ENCODE measurements at regions not wholly inside any gene's neighbourhood (a gene's known extent, or its start where the extent isn't known, plus 50 kb on each side); places are given as distances from the start of the nearest gene placed in this dataset.
"Not testable (repeated sequence)": the region's sequence is repeated elsewhere in the genome, so short reads cannot be mapped to it uniquely, and the experiment has no call there.

GRCh38 chr5:101720033-101720432 is 576.1 kb downstream of the SLCO4C1 start:
- no peak for DNase-seq

GRCh38 chr5:101717721-101718120 is 578.4 kb downstream of the SLCO4C1 start:
- DNase-seq, result no peak

GRCh38 chr5:101716941-101717340 is 579.1 kb downstream of the SLCO4C1 start:
- no peak for DNase-seq

GRCh38 chr5:101715790-101716189 is 580.3 kb downstream of the SLCO4C1 start:
- not testable (repeated sequence) for DNase-seq

GRCh38 chr5:101689306-101689705 is 606.8 kb downstream of the SLCO4C1 start:
- no peak for DNase-seq

GRCh38 chr5:101688156-101688555 is 607.9 kb downstream of the SLCO4C1 start:
- no peak for DNase-seq

- peak; percentile 25 for DNase-seq
Observed at GRCh38 chr5:101687349-101687985, 608.6 kb downstream of the SLCO4C1 start.

GRCh38 chr5:101686536-101687157 is 609.4 kb downstream of the SLCO4C1 start:
- no peak for DNase-seq

- peak; percentile 82 for DNase-seq
Observed at GRCh38 chr5:101679816-101680215, 616.3 kb downstream of the SLCO4C1 start.

- DNase-seq, result peak; percentile 52
Observed at GRCh38 chr5:101678481-101679193, 617.4 kb downstream of the SLCO4C1 start.

GRCh38 chr5:101677961-101678360 is 618.1 kb downstream of the SLCO4C1 start:
- DNase-seq, result no peak

GRCh38 chr5:101676646-101677045 is 619.4 kb downstream of the SLCO4C1 start:
- DNase-seq, result no peak

- DNase-seq, result no peak
Observed at GRCh38 chr5:101675510-101676219, 620.4 kb downstream of the SLCO4C1 start.

- no peak for DNase-seq
Observed at GRCh38 chr5:101673120-101673519, 623.0 kb downstream of the SLCO4C1 start.

GRCh38 chr5:101664071-101664791 is 631.9 kb downstream of the SLCO4C1 start:
- DNase-seq, result peak; percentile 57

- peak; percentile 56 for DNase-seq
Observed at GRCh38 chr5:101663543-101663942, 632.5 kb downstream of the SLCO4C1 start.

GRCh38 chr5:101662263-101662662 is 633.8 kb downstream of the SLCO4C1 start:
- DNase-seq, result no peak

GRCh38 chr5:101658433-101658832 is 637.7 kb downstream of the SLCO4C1 start:
- DNase-seq, result peak; percentile 12

- DNase-seq, result no peak
Observed at GRCh38 chr5:101653996-101654395, 642.1 kb downstream of the SLCO4C1 start.

GRCh38 chr5:101647861-101648260 is 648.2 kb downstream of the SLCO4C1 start:
- DNase-seq, result no peak

GRCh38 chr5:101643794-101644193 is 652.3 kb downstream of the SLCO4C1 start:
- DNase-seq, result no peak

GRCh38 chr5:101637599-101637998 is 658.5 kb downstream of the SLCO4C1 start:
- DNase-seq, result no peak

- peak; percentile 67 for DNase-seq
Observed at GRCh38 chr5:101627770-101628169, 668.3 kb downstream of the SLCO4C1 start.
